ENCODE measurements at regions not wholly inside any gene's neighbourhood (a gene's known extent, or its start where the extent isn't known, plus 50 kb on each side); places are given as distances from the start of the nearest gene placed in this dataset.

GRCh38 chr18:50460062-50460461, 85.2 kb downstream of the SKA1 start:
- Histone ChIP-seq H3K9me2 (ENCODE audit: insufficient read depth, low read length) (no peaks in the 10 kb centered on the region), H3K9ac (ENCODE audit: low read length) (no peak overlapping the region), H4K20me1 (ENCODE audit: insufficient read depth) (no peaks in the 10 kb centered on the region), H3K36me3 (ENCODE audit: insufficient read depth, low read length) (no peaks in the 10 kb centered on the region), H3K4me2 (ENCODE audit: low read length) (no peak overlapping the region), H3K4me3 (ENCODE audit: low read length) (no peak overlapping the region), H2AFZ (ENCODE audit: low read depth, low read length) (no peak overlapping the region), H3F3A (ENCODE audit: insufficient read depth, low read length, poor library complexity, severe bottlenecking) (no peaks in the 10 kb centered on the region), H3K79me2 (replicated peaks; ENCODE audit: insufficient read depth, low read length) (no peaks in the 10 kb centered on the region), H3K27me3 (ENCODE audit: insufficient read depth, low read depth, low read length) (no peaks in the 10 kb centered on the region), H3K27ac (ENCODE audit: low read length) (no peak overlapping the region), H3K9me3 (ENCODE audit: low read length) (no peaks in the 10 kb centered on the region)
- no peak for TF ChIP-seq POLR2AphosphoS5 (IDR thresholded peaks at IDR 0.05)
- no peak for TF ChIP-seq RAD21 (conservative IDR thresholded peaks at IDR 0.05)
- TF ChIP-seq CTCF (IDR thresholded peaks at IDR 0.05; ENCODE audit: poor library complexity, severe bottlenecking), result no peak
- TF ChIP-seq REST (IDR thresholded peaks at IDR 0.05; ENCODE audit: borderline replicate concordance), result no peak
- no peak for TF ChIP-seq TAF1 (IDR thresholded peaks at IDR 0.05; ENCODE audit: low read depth)
- TF ChIP-seq EZH2 (IDR thresholded peaks at IDR 0.05; ENCODE audit: borderline replicate concordance, insufficient read depth, low read length, poor library complexity, severe bottlenecking), result no peak
- no peak for TF ChIP-seq MXI1 (conservative IDR thresholded peaks at IDR 0.05; ENCODE audit: poor library complexity, severe bottlenecking)
- TF ChIP-seq EP300 (conservative IDR thresholded peaks at IDR 0.05; ENCODE audit: poor library complexity, severe bottlenecking), result no peak
- no peak for TF ChIP-seq SMC3 (conservative IDR thresholded peaks at IDR 0.05; ENCODE audit: poor library complexity)

GRCh38 chr18:50460716-50461115, 85.9 kb downstream of the SKA1 start:
- H3K27me3 ChIP-seq (ENCODE audit: insufficient read depth, low read depth, low read length), result no peaks in the 10 kb centered on the region
- H3K9ac ChIP-seq (ENCODE audit: low read length), result no peak overlapping the region
- no peak overlapping the region for H3K4me3 ChIP-seq (ENCODE audit: low read length)
- H4K20me1 ChIP-seq (ENCODE audit: insufficient read depth), result no peaks in the 10 kb centered on the region
- no peak overlapping the region for H3K27ac ChIP-seq (ENCODE audit: low read length)
- H3K79me2 ChIP-seq (replicated peaks; ENCODE audit: insufficient read depth, low read length), result no peaks in the 10 kb centered on the region
- no peaks in the 10 kb centered on the region for H3F3A ChIP-seq (ENCODE audit: insufficient read depth, low read length, poor library complexity, severe bottlenecking)
- H3K9me2 ChIP-seq (ENCODE audit: insufficient read depth, low read length), result no peaks in the 10 kb centered on the region
- TF ChIP-seq POLR2AphosphoS5 (IDR thresholded peaks at IDR 0.05) (no peak), SMC3 (conservative IDR thresholded peaks at IDR 0.05; ENCODE audit: poor library complexity) (no peak), CTCF (IDR thresholded peaks at IDR 0.05; ENCODE audit: poor library complexity, severe bottlenecking) (no peak)
- no peak overlapping the region for H3K4me2 ChIP-seq (ENCODE audit: low read length)
- no peak overlapping the region for H2AFZ ChIP-seq (ENCODE audit: low read depth, low read length)
- no peaks in the 10 kb centered on the region for H3K36me3 ChIP-seq (ENCODE audit: insufficient read depth, low read length)
- H3K9me3 ChIP-seq (ENCODE audit: low read length), result no peaks in the 10 kb centered on the region
